ENCODE measurements at regions not wholly inside any gene's neighbourhood (a gene's known extent, or its start where the extent isn't known, plus 50 kb on each side); places are given as distances from the start of the nearest gene placed in this dataset.
"Not testable (repeated sequence)": the region's sequence is repeated elsewhere in the genome, so short reads cannot be mapped to it uniquely, and the experiment has no call there.

DNA sequence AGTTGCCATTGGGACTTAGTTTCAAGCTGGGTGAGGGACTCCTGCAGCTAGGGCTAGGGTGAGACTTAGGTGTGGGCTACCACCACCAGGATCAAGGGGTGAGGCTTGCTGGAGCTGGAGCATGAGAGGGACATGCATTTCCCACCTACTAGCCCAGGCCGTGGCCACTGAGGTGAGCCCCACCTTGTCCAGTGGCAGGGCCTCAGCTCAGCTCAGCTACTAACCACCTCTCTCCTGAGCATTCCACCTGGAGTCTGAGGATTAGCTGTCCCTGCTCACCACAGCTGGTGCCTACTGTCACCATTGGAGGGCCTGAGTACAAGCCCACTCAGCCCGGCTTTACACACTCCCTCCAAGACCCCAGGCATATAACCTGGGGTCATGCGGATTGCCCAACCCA lies 62.6 kb upstream of the MAGEH1 start:
- no peak overlapping the region for H3K4me3 ChIP-seq
- DNase-seq (no peak), ATAC-seq (no peak)
- H3K9me3 ChIP-seq, result no peaks in the 10 kb centered on the region
- TF ChIP-seq, protein P1, sequence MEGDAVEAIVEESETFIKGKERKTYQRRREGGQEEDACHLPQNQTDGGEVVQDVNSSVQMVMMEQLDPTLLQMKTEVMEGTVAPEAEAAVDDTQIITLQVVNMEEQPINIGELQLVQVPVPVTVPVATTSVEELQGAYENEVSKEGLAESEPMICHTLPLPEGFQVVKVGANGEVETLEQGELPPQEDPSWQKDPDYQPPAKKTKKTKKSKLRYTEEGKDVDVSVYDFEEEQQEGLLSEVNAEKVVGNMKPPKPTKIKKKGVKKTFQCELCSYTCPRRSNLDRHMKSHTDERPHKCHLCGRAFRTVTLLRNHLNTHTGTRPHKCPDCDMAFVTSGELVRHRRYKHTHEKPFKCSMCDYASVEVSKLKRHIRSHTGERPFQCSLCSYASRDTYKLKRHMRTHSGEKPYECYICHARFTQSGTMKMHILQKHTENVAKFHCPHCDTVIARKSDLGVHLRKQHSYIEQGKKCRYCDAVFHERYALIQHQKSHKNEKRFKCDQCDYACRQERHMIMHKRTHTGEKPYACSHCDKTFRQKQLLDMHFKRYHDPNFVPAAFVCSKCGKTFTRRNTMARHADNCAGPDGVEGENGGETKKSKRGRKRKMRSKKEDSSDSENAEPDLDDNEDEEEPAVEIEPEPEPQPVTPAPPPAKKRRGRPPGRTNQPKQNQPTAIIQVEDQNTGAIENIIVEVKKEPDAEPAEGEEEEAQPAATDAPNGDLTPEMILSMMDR (IDR thresholded peaks at IDR 0.05 in 4 of 5, conservative IDR thresholded peaks at IDR 0.05 in 1 of 5), result no peak
- no peak for TF ChIP-seq POLR2A (IDR thresholded peaks at IDR 0.05)
- intact Hi-C loops (cut with DNase I; ENCODE audit: low total_unique reads), result no loop called here
- H3K4me1 ChIP-seq, result no peaks in the 10 kb centered on the region
- H3K27me3 ChIP-seq, result peaks cover 0 to 3% (median 0%) of the 10 kb centered on the region in 3 donors
- no peak overlapping the region for H3K27ac ChIP-seq
- in situ Hi-C loops (cut with MboI; ENCODE audit: low sequenced_read_pairs in 4 of 4), result no loop called here
- H3K36me3 ChIP-seq, result no peaks in the 10 kb centered on the region

- H3K4me1 ChIP-seq; H3K27ac ChIP-seq; H3K27me3 ChIP-seq; H3K36me3 ChIP-seq; intact Hi-C loops (cut with DNase I; ENCODE audit: low total_unique reads); H3K9me3 ChIP-seq; in situ Hi-C loops (cut with MboI; ENCODE audit: low sequenced_read_pairs in 4 of 4); ATAC-seq; DNase-seq; H3K4me3 ChIP-seq: not testable (repeated sequence)
Observed at GRCh38 chrX:55396836-55397235, 55.1 kb upstream of the MAGEH1 start.

All from gastrocnemius medialis (tissue), 4 donors.